Activated CD8-positive, alpha-beta memory T cell treated with anti-CD3 and anti-CD28 coated beads for 4 hours (primary cell): ENCODE measurements at regions not wholly inside any gene's neighbourhood (a gene's known extent, or its start where the extent isn't known, plus 50 kb on each side); places are given as distances from the start of the nearest gene placed in this dataset.
"Not testable (repeated sequence)": the region's sequence is repeated elsewhere in the genome, so short reads cannot be mapped to it uniquely, and the experiment has no call there.

Source experiments
- DNase-seq, 2 donors: peaks; one replicate each; pipeline ENCODE4 v3.0.0-alpha.2; 2020; ENCODE audit warnings: low read depth in 2 of 2

- no peak for DNase-seq
Measured at GRCh38 chr6:134634966-134635365, 314.9 kb downstream of the ALDH8A1 start.

DNA sequence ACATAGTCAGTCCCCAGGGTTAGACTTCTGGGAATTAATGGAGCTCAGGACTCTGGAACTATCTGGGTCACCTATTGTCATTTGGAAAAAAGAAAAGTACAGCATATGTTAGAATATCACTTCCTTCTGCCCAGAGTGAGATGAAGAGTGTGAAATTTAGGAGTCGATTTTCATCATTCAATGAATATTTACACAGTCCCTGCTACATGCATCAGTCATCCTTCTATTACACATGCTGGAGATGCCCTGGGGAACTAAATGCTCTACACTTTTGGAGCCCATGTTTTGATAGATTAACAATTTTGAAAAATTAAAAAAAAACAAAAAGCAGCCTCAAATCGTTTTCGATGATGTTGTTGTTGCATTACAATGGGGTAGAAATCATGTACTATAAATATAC lies 315.4 kb downstream of the ALDH8A1 start:
- DNase-seq: no peak

DNA sequence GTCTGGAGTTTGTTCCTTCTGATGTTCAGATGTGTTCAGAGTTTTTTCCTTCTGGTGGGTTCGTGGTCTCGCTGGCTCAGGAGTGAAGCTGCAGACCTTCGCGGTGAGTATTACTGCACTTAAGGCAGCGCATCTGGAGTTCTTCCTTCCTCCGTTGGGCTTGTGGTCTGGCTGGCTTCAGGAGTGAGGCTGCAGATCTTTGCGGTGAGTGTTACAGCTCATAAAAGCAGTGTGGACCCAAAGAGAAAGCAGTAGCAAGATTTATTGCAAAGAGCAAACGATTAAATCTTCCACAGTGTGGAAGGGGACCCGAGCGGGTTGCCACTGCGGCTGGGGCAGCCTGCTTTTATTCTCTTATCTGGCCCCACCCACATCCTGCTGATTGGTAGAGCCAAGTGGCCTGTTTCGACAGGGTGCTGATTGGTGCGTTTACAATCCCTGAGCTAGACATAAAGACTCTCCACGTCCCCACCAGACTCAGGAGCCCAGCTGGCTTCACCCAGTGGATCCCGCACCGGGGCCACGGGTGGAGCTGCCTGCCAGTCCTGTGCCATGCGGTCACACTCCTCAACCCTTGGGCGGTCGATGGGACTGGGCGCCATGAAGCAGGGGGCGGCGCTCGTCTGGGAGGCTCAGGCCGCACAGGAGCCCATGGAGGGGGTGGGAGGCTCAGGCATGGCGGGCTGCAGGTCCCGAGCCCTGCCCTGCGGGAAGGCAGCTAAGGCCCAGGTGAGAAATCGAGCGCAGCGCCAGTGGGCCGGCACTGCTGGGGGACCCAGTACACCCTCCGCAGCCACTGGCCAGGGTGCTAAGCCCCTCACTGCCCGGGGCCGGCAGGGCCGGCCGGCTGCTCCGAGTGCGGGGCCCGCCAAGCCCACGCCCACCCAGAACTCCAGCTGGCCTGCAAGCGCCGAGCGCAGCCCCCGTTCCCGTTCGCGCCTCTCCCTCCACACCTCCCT lies 315.3 kb upstream of the SGK1 start:
- not testable (repeated sequence) for DNase-seq

DNA sequence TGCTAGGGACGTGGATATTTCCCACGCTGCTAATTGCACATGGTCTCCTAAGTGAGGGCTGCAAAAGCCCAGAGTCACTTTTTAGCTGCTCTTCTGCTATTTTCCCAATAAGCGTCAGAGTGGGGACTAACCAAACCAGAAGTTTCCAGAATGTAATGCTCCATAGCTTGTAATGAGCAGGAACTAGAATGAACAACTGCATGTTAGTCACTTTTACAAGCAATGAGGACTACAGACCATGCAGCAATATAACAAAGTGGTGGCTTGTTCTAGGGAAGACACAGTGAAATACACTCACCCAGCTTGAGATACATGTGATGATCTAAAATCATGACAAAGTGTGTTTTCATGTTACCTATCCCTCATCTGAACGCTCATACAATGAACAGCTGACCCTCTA lies 314.1 kb upstream of the SGK1 start:
- DNase-seq: no peak

DNA sequence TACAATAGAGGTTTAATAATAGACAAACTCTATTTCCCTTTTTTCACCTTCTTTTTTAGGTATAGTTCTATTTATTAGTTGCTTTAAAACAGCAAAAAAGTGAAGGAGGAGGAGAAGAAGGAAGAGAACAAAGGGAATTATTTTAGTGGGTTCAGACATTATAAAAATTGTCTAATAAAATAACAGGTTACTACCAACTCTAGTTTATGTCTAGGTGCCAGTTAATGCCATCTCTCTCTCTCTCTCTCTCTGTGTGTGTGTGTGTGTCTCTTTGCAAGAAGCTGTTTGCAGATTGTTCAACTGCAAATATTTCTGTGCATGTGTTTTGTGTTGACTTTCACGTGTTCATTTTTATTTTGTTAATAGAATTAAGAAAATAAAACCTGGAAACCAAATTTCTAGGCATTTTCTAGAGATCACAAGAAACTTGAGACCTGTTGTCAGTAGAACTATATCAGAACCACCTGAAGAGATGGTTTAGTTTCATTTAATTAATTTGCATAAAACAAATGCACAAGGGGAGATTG lies 313.5 kb upstream of the SGK1 start:
- DNase-seq: no peak

- DNase-seq: no peak
Measured at GRCh38 chr6:134630508-134631121, 312.7 kb upstream of the SGK1 start.

DNA sequence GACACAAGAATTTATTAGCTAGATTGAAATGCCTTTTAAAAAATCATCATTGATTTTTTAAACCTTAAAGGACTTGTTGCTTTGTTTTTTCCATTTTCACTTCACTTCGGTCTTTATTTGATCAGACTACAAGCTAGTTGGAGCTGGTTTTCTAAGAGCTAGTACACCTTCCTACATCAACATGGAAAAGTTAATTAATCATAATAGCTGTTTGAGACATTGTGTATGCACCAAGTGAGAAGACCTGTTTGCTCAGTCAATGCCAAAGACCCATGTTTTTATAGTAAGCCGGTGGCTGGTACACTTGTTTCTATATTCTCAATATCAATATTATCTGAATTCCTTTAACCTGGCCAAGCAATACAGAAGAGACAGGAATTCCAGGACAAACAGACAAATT lies 310.2 kb upstream of the SGK1 start:
- no peak for DNase-seq

DNA sequence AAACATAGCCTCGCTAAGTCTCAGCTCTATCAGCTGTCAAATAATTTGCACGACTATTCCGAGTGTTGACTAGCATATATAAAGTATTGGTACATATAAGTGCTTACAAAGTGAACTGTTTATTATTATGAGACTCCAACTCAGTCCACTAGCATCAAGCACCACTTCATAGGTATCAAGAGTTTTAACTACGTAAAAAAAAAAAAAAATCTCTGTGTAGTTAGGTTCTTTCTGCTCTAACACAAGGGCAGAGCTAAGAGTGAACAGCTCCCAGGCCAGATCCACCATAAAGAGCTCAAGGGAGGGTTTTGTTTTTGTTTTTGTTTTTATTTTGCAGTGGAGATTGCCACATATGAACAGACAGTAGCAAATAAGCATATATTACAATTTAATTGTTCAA lies 309.8 kb upstream of the SGK1 start:
- no peak for DNase-seq

GRCh38 chr6:134626589-134626988 lies 308.7 kb upstream of the SGK1 start:
- no peak for DNase-seq

DNA sequence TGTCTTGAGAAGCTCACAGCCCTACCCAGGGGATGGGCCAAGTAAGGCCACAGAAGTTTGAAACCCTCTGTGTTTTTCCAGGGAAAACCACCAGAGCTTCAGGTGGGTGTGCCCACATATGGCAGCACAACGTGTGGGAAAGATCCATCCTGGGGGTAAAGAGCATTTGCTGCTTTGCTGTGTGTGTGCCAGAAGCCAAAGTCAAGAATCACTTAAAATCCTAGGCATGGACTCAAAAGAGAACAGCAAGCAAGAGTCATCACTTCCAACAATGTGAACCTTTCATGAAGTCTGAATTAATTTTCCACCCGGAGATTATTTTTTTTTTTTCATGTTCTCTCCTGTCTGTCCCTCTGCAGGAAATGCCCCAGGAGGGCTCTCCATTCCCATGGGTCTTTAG lies 308.2 kb upstream of the SGK1 start:
- DNase-seq: no peak

GRCh38 chr6:134624781-134625180 lies 306.9 kb upstream of the SGK1 start:
- DNase-seq: no peak

GRCh38 chr6:134623401-134623800 lies 305.5 kb upstream of the SGK1 start:
- DNase-seq: no peak

- no peak for DNase-seq
Measured at GRCh38 chr6:134622382-134623173, 304.7 kb upstream of the SGK1 start.

GRCh38 chr6:134621858-134622257 lies 303.9 kb upstream of the SGK1 start:
- DNase-seq: no peak

DNA sequence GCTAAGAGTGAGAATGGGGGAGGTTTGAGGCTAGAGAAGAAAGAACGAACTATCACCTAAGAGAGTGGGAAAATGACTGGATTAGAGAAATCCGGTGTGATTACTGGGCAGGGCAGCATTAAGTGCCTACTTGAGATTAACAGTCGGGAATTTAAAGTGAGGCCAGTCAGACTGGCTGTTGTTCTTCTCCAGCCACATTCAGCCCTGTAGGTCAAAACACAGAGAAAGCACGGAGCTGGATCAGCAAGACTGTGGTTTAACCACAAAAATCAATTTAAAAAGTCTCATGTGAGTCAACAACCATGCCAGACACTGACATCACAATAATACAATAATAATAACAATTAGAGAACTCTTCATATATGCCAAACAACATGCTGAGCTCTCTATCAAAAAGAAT lies 301.9 kb upstream of the SGK1 start:
- no peak for DNase-seq

DNA sequence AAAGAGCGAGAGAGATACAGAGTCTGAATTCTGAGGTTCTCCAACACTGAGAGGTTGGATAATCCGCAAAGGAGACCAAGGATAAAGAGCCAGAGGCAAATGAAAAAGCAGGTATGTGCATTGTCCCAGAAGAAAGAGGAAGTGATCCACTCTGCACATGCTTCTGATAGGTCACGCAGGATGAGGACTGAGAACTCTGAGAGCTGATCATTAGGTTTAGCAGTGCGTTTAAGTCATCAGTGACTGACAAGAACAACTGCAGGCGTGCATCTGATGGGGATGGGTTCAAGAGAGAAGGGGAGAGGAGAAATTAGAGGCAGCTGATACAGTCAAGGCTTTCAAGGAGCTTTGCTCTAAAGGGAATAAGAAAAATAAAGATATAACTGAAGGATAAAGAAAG lies 301.2 kb upstream of the SGK1 start:
- DNase-seq: no peak

GRCh38 chr6:134614606-134615485 lies 296.9 kb upstream of the SGK1 start:
- DNase-seq: no peak

GRCh38 chr6:134612128-134612527 lies 294.2 kb upstream of the SGK1 start:
- DNase-seq: not testable (repeated sequence)

GRCh38 chr6:134610411-134610810 lies 292.5 kb upstream of the SGK1 start:
- no peak for DNase-seq

- no peak for DNase-seq
Measured at GRCh38 chr6:134609716-134610261, 291.9 kb upstream of the SGK1 start.

- no peak for DNase-seq
Measured at GRCh38 chr6:134607411-134607810, 289.5 kb upstream of the SGK1 start.
